ENCODE measurements at regions not wholly inside any gene's neighbourhood (a gene's known extent, or its start where the extent isn't known, plus 50 kb on each side); places are given as distances from the start of the nearest gene placed in this dataset.
A peak's percentile ranks its signal among the peaks of the same experiment; 100 is the strongest.

GRCh38 chr10:30554440-30554825 is 75.1 kb downstream of the LYZL2 start (continued):
- TF ChIP-seq ZBTB40 (IDR thresholded peaks at IDR 0.05) (0 out of 2 replicates have a peak, but pooled peaks have one; percentile 21), ZBTB40 (CRISPR knock-in tag; IDR thresholded peaks at IDR 0.05) (no peak), MEF2D (tag; conservative IDR thresholded peaks at IDR 0.05; ENCODE audit: low read depth) (no peak), POLR2H (tag; IDR thresholded peaks at IDR 0.05; ENCODE audit: low read depth) (0 out of 2 replicates have a peak, but pooled peaks have one; percentile 6)

Data from K562 (cell line).